ENCODE measurements at regions not wholly inside any gene's neighbourhood (a gene's known extent, or its start where the extent isn't known, plus 50 kb on each side); places are given as distances from the start of the nearest gene placed in this dataset.
A peak's percentile ranks its signal among the peaks of the same experiment; 100 is the strongest.

DNA sequence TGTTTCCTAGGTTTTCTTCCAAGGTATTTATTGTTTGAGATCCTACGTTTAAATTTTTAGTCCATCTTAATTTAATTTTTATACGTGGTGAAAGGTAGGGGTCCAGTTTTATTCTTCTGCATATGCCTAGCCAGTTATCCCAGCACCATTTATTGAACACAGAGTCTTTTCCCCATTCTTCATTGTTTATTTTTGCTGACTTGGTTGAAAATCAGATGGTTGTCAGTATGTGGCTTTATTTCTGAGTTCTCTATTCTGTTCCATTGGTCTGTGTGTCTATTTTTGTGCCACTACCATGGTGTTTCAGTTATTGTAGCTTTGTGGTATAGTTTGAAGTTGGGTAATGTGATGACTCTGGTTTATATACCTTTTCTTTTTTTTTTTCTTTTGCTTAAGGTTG, 753.0 kb upstream of the GOT2 start:
- Histone ChIP-seq H3K4me1 (ENCODE audit: insufficient read depth, low read length) (no peaks in the 10 kb centered on the region), H3K36me3 (ENCODE audit: low read depth, low read length) (no peaks in the 10 kb centered on the region), H2AFZ (ENCODE audit: low read length) (no peak overlapping the region), H3K9me2 (replicated peaks; ENCODE audit: low read length) (no peaks in the 10 kb centered on the region), H3K27ac (ENCODE audit: low read length) (no peak overlapping the region), H3K9me3 (ENCODE audit: low read length) (no peaks in the 10 kb centered on the region), H3K27me3 (ENCODE audit: low read length) (no peaks in the 10 kb centered on the region), H3K4me3 (ENCODE audit: low read length) (no peak overlapping the region), H3K9ac (ENCODE audit: low read length) (no peak overlapping the region), H3K4me2 (ENCODE audit: low read length) (no peak overlapping the region), H3K79me2 (ENCODE audit: low read length) (no peaks in the 10 kb centered on the region), H3F3A (ENCODE audit: low read length, unreplicated experiment) (no peaks in the 10 kb centered on the region), H4K20me1 (ENCODE audit: low read length) (no peaks in the 10 kb centered on the region)
- DNase-seq (no peak), ATAC-seq (no peak)
- ChIA-PET POLR2A (ENCODE audit: unreplicated experiment) (no interaction called here), CTCF (no interaction called here)
- TF ChIP-seq EZH2 (IDR thresholded peaks at IDR 0.05; ENCODE audit: low read length, unreplicated experiment) (no peak), CTCF (conservative IDR thresholded peaks at IDR 0.05; ENCODE audit: low read depth, low read length) (no peak), EZH2phosphoT487 (IDR thresholded peaks at IDR 0.05; ENCODE audit: borderline replicate concordance, low read length) (no peak)
- BruUV-seq (replicated peaks), result no TSS peak
- intact Hi-C loops (cut with micrococcal nuclease), result no loop called here

DNA sequence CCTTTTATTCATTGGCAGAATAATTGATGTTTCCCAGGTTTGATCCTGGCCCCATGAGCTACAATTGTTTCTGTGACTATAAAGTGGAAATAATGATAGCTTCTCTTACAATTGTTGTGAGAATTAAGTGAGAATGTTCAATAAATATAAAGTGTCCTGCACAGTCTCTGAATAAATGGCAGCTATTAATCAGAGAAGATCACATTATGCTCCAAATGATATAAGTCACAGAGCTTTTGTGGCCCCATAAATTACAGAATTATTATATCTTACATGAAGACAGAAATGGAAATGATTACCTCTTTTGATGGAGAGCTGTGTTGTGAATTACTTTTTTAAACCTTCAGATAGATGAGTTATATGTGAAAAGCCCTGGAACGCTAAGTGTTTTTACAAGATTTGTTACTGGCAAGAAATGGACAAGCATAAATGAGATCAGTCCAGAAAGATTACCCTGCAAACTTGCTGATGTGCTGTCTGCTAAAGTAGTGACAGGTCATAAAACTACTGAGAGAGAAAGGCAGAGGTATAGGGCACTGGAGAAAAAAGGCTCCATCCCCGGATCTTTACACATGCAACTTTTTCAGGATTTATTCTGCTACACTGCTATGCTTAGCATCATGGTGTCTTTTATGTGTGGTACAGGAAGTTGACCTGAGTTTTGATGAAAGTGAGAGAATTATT, 750.9 kb upstream of the GOT2 start:
- Histone ChIP-seq H4K20me1 (ENCODE audit: low read length) (no peaks in the 10 kb centered on the region), H3K27ac (ENCODE audit: low read length) (no peak overlapping the region), H3K9ac (ENCODE audit: low read length) (no peak overlapping the region), H3K4me2 (ENCODE audit: low read length) (no peak overlapping the region), H3K79me2 (ENCODE audit: low read length) (no peaks in the 10 kb centered on the region), H3K27me3 (ENCODE audit: low read length) (no peaks in the 10 kb centered on the region), H3K4me3 (ENCODE audit: low read length) (no peak overlapping the region), H3K9me2 (replicated peaks; ENCODE audit: low read length) (no peaks in the 10 kb centered on the region), H3K36me3 (ENCODE audit: low read depth, low read length) (no peaks in the 10 kb centered on the region), H2AFZ (ENCODE audit: low read length) (no peak overlapping the region), H3K9me3 (ENCODE audit: low read length) (no peaks in the 10 kb centered on the region), H3K4me1 (ENCODE audit: insufficient read depth, low read length) (no peaks in the 10 kb centered on the region), H3F3A (ENCODE audit: low read length, unreplicated experiment) (no peaks in the 10 kb centered on the region)
- DNase-seq, result no peak
- ATAC-seq, result no peak
- ChIA-PET CTCF (no interaction called here), POLR2A (ENCODE audit: unreplicated experiment) (no interaction called here)
- intact Hi-C loops (cut with micrococcal nuclease), result no loop called here
- no TSS peak for BruUV-seq (replicated peaks)
- TF ChIP-seq EZH2phosphoT487 (IDR thresholded peaks at IDR 0.05; ENCODE audit: borderline replicate concordance, low read length) (no peak), CTCF (conservative IDR thresholded peaks at IDR 0.05; ENCODE audit: low read depth, low read length) (no peak), EZH2 (IDR thresholded peaks at IDR 0.05; ENCODE audit: low read length, unreplicated experiment) (no peak)

GRCh38 chr16:59478838-59479237, 744.7 kb upstream of the GOT2 start:
- Histone ChIP-seq H3K9ac (ENCODE audit: low read length) (no peak overlapping the region), H3K4me2 (ENCODE audit: low read length) (peak overlapping the region; percentile 7; the same call in 1 of the 2 replicates), H4K20me1 (ENCODE audit: low read length) (no peaks in the 10 kb centered on the region), H3K4me3 (ENCODE audit: low read length) (no peak overlapping the region), H3K4me1 (ENCODE audit: insufficient read depth, low read length) (no peaks in the 10 kb centered on the region), H3K27me3 (ENCODE audit: low read length) (no peaks in the 10 kb centered on the region), H3K36me3 (ENCODE audit: low read depth, low read length) (no peaks in the 10 kb centered on the region), H3K9me2 (replicated peaks; ENCODE audit: low read length) (no peaks in the 10 kb centered on the region), H3K27ac (ENCODE audit: low read length) (peak overlapping the region; percentile 70), H2AFZ (ENCODE audit: low read length) (no peak overlapping the region), H3K9me3 (ENCODE audit: low read length) (no peaks in the 10 kb centered on the region), H3F3A (ENCODE audit: low read length, unreplicated experiment) (no peaks in the 10 kb centered on the region), H3K79me2 (ENCODE audit: low read length) (no peaks in the 10 kb centered on the region)
- ChIA-PET CTCF (no interaction called here), POLR2A (ENCODE audit: unreplicated experiment) (no interaction called here)
- BruUV-seq (replicated peaks), result no TSS peak
- ATAC-seq, result no peak
- TF ChIP-seq EZH2 (IDR thresholded peaks at IDR 0.05; ENCODE audit: low read length, unreplicated experiment), result no peak
- TF ChIP-seq CTCF (conservative IDR thresholded peaks at IDR 0.05; ENCODE audit: low read depth, low read length), result no peak
- TF ChIP-seq EZH2phosphoT487 (IDR thresholded peaks at IDR 0.05; ENCODE audit: borderline replicate concordance, low read length), result no peak
- intact Hi-C loops (cut with micrococcal nuclease), result no loop called here
- peak; percentile 52 for DNase-seq

Measured in PC-3 (cell line).